HG02588 (cell line): ENCODE measurements at regions not wholly inside any gene's neighbourhood (a gene's known extent, or its start where the extent isn't known, plus 50 kb on each side); places are given as distances from the start of the nearest gene placed in this dataset.
"Not testable (repeated sequence)": the region's sequence is repeated elsewhere in the genome, so short reads cannot be mapped to it uniquely, and the experiment has no call there.

Source experiments
- ATAC-seq: cut with Tn5 transposase; IDR thresholded peaks from one replicate; pipeline ENCODE4 v1.9.1; 2021; ENCODE audit warnings: mild to moderate bottlenecking, moderate library complexity; ENCODE audit not compliant: unreplicated experiment

DNA sequence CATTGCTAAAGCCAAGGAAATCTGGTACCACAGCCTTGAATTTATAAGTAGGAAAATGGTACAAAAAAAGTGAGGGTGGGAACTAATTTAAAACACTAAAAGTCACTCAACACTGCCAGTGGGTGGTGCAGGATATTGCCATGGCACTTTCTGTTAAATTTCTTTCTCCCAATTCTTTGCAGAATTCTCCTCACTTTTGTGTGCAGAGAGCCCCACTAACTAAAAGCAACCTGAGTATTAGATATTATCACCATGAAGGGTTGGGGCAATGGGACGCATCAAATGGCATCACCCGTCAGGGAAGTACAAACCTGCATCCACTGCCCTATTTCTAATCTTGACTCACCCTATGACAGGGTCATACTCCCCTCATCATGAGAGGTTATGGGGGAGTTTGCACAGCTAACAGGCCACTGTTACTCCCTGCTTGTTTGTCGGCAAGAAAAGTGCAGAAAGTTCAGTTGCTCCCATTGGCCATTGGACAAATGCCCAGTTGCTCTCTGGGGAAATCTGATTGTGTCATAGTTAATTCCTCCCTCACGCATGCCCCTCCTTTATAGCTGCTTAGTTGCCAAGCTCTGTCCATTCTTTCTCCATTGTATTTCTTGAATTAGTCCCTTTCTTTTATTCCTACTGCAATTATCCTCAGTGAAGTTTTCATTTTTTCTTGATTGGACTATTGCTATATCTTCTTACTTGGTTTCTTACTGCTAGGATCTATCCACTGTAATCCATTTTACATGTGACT is 93.8 kb upstream of the BLID start:
- ATAC-seq = no peak

- no peak for ATAC-seq
Measured at GRCh38 chr11:122207921-122208764, 92.1 kb upstream of the BLID start.

- ATAC-seq = no peak
Measured at GRCh38 chr11:122207505-122207904, 91.5 kb upstream of the BLID start.

GRCh38 chr11:122205036-122205435 is 89.0 kb upstream of the BLID start:
- ATAC-seq = no peak

DNA sequence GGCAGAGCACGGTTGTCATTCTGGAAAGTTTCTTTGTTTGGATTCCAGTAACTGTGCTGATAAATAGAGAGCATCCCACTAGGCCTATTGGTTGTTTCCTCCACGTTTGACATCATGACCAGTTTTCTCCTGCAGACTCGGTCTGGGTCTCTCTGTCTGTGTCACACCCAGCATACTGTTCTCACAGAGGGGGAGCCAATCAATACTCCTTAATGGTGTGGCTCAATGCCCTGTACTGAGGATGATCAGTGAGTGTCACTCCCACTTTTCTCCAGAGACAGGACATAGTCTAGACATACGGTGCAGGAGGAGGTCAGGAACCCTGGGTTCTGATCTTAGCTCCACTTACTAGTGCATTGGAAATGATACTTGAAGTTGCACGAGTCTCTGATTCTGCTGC is 88.2 kb upstream of the BLID start:
- ATAC-seq = no peak

DNA sequence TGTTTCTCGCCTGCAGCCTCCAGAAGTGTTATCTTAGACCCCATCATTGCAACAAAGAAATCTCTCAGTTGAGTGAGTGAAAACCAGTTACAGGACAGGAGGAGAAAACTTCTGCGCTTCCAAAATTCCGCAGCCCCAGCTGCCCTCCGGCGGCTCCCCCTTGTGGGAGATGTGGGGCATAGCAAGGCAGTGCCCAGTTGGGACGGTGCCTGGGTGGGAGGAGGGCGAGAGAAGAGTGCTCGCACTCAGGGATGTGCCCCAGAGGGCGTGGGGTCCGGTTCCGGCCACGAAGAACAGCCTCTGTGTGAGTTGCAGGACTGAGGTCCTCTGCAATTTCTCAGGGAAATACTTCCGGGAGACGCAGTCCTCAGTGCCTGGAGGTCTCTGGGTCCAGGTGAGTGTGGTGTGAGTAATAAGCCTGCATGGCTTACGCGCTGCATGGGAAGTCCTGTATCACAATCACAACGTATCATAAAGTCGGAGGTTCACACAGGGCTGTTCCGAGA is 87.0 kb upstream of the BLID start:
- peak; percentile 54 for ATAC-seq

DNA sequence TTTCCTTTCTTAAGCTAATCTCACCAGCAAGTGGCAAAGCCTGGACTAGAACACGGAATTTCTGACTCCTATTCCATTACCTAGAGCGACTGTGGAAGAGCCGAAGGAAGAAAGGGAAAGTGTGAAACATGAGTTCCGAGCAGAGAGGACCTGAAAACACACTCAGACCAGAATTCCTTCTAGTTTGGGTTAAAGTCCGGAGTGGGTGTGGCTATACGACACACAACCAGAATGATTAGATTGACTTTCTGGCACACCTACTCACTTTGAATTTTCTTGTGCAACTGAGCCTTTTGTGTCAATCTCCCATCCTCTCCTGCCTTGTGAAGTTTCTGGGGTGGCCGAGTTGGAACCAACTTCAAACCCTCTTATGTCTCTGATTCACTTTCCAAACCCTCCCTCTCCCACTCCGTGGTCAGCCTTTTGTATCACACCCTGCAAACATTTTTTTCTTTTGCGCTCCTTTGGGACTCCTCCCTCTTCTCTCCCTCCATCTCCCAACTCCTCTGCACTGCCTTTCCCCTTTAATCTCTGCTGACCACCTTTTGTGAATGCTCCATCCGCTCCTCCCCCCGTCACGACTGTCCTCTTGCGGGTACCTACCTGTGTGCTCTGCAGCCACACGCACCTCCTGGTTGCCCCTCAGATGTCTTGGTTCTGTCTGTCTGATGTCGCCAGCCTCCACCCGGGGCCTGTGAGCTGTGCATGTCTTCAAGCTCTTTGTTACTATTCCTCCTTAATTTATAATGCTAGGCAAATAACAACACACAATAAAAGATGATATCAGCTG is 86.3 kb upstream of the BLID start:
- peak; percentile 8 for ATAC-seq

GRCh38 chr11:122201106-122201505 is 85.1 kb upstream of the BLID start:
- no peak for ATAC-seq

DNA sequence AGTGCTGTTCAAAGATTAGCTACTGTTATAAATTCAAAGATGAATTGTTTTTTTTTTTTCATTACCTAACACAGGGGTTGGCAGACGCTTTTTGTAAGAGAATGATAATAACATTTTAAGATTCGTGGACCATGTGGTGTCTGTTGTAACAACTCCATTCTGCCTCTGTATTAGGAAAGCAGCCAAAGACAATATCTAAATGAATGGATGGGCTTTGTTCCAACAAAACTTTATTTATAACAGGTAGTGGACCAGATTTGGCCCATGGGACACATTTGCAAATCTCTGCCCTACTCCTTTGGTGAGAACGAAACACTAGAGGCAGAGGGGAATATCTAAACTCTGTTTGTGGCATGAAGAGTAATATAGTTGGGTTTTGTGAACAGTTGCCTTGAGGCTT is 83.6 kb upstream of the BLID start:
- ATAC-seq = no peak

DNA sequence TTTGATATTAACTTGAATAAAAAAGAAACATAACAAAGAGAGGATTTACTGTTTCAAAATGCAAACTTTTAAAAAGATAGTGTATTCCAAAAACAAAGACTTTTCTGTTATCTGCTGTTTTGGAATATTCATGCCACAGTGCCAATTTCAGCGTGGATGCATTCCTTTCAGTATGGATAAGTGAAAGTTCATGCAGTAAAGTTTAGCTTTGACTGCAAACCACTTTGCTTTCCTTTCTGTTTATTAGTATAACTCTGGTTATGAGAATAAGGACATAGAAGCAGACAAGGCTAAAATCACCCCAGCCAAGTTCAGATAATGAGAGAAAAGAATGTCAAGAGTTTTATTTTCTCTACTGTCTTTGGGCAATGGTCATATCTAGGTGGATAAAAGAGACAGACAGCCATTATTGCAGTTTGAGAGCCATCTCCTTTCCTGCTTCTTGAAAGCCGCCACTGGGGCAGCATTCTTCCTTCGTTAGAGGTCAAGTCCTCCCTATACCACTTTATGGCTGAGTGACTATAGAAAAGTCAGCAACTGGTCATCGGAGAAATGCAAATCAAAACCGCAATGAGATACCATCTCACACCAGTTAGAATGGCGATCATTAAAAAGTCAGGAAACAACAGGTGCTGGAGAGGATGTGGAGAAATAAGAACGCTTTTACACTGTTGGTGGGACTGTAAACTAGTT is 82.4 kb upstream of the BLID start:
- no peak for ATAC-seq

GRCh38 chr11:122197066-122197987 is 81.3 kb upstream of the BLID start:
- no peak for ATAC-seq

- ATAC-seq = no peak
Measured at GRCh38 chr11:122195790-122196189, 79.8 kb upstream of the BLID start.

DNA sequence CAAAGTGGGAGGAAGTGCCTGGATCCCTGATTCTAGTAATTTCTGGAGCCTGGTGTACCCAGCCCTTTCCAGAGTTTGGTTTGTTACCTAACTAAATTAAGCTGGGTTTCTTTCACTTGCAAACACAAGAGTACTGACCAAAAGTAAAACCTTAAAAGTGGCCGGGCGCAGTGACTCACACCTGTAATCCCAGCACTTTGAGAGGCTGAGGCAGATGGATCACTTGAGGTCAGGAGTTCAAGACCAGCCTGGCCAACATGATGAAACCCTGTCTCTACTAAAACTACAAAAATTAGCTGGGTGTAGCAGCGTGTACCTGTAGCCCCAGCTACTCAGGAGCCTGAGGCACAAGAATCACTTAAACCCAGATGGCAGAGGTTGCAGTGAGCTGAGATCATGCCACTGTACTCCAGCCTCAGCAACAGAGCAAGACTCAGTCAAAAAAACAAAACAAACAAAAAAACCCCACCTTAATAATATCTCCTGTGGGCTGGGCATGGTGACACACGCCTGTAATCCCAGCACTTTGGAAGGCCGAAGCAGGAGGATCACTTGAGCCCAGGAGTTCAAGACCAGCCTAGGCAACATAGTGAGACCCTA is 78.0 kb upstream of the BLID start:
- ATAC-seq = not testable (repeated sequence)

GRCh38 chr11:122193457-122193856 is 77.4 kb upstream of the BLID start:
- no peak for ATAC-seq

DNA sequence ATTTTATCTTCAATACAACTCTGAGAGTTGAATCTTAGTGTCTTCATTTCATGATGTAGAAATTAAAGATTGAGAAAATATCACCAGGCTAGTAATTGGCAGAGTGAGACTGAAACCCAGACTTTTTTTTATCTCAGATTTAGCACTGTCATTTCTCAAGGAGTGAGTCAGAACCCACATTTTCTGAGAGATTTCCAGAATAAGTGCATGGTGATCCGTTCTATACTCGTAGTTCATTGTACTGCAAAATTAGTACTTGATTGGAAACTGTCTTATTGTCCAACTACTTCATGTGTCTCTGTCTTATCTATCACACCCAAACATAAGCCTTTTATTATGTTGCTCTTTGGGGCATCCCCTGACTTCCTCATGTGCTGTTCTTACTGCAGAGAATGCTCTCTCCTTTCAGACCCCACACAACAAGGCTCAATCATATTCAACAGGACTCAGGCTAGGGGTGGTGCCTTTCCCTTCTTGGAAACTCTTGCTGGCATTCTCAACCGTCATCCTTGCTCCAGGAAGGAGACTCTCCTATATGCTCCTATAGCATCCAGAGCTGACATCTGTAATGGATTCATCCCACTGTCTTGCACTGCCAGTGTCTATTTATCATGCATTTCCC is 76.7 kb upstream of the BLID start:
- ATAC-seq = no peak

DNA sequence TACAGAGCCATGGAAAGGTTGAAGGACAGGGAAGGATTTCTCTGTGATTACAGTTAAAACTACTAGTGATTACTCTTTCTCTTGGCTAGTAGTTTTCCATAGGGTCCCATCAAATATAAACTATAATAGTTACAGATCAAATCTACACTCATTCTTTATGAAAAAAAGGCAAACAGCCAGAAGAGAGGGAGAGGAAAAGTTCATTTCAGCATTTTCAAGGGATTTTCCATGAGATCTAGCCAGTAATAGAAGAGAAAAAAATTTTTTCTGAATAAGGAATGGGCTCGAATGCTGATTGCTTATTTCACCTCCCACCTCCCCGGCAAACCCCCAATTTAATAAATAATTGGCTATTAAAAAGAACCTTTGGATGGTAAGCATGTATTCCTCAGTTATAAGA is 74.8 kb upstream of the BLID start:
- no peak for ATAC-seq

DNA sequence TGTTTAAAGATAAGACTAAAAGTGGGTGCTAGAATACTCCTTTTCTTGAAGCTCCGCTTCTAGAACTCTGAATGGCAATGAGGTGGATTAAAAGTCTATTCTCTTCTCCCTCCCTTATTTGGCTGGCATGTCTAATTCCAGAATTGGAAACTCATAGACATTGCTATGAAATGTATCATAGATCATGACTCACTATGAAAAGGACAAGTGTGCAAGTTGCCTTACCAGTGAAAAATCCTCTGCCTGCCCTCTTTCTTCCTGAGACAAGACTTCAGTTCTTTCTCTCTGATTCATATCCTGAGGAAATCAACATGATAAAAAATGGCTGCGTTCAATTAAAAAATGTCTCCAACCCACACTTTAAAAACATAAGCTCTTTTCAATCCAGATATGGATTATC is 73.2 kb upstream of the BLID start:
- ATAC-seq = no peak

GRCh38 chr11:122187373-122188165 is 71.6 kb upstream of the BLID start:
- no peak for ATAC-seq
